NCI-H2029 (cell line): ENCODE measurements at regions not wholly inside any gene's neighbourhood (a gene's known extent, or its start where the extent isn't known, plus 50 kb on each side); places are given as distances from the start of the nearest gene placed in this dataset.
A peak's percentile ranks its signal among the peaks of the same experiment; 100 is the strongest.

ENCODE experiments used
- DNase-seq: peaks from one replicate; lab custom pipeline; 2025; lab: John Stamatoyannopoulos, UW

DNA sequence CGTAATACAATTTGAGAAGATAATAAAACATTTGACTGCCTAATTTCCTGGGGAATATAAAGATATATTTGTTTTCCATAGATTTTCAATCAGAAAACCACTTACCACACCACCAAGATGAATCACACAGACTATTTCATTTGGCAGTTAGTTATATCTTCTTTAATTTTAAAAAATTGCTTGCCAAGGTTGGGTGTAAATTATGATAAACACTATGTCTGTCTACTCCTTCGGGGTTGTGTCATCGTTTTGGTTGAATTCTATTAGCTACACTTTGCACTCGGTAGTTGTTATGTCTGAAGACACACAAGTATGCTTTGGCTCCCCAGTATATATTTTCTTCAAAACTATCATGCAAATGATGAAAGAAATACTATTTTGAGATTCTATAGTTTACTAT, 594.8 kb upstream of the SEMA3D start:
- DNase-seq, result no peak

GRCh38 chr7:85776691-85777345, 590.0 kb upstream of the SEMA3D start:
- DNase-seq, result no peak

DNA sequence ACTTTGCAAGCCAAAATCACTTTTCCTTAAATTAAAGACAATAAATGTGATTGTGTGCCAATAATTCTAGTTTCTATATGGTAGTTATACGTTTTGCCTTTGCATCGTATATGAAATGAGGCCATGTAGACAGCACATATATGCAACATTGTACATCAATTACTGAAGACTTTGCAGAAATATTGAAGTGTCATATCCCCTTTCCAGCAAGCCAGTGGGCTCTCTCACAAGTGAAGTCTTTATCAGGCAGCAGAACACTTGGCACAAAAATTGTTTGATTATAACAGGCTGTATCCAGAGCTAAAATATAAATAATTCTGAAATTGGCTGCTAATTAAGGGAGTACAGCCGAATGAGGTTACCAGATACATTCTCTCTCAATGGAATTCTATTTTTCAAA, 588.6 kb upstream of the SEMA3D start:
- DNase-seq, result no peak

GRCh38 chr7:85774986-85775385, 588.1 kb upstream of the SEMA3D start:
- no peak for DNase-seq

DNA sequence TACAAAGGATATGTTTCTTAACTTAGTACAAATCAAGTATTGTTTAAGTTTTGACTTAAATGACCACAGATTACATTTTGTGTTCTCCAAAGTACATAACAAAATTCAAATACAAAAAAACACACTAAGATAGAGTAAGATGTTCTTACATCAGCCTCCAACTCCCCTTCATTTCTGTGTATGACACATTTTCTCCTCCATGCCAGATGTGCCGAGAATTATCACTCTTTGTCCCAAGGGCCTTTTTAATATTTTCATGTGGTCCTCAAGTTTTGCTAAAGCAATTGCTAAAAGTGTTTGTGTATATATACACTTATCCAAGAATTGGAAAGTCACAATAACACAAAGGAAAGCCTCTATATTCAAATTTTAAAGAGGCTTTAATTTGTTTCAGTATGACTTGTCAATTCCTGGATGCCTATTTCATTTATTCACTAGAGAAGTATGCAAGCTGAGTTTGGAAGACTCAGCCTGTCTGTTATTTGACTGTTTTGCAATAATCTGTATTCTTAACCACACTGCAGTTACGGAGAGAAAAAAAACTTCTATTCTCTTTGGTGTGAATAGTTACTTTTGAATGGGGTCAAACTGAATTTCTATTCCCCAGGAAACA, 586.4 kb upstream of the SEMA3D start:
- no peak for DNase-seq

DNA sequence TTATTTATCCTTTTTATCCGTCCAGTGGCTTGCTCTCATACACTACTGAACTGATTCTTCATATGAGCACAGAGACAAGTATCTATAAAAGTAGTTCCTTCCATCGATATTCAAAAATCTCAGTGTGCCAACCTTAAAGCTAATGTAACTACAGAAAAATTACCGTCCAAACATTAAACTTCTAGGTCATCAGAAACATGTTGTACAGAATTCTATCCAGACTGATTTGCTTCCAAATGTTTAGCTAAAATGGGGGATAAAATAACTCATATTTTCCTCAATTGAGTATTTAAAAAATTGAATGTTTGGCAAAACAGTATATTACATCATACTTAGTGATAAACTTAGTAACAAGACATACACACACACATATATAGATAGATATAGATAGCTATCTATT, 584.7 kb upstream of the SEMA3D start:
- DNase-seq, result no peak

GRCh38 chr7:85770332-85770731, 583.5 kb upstream of the SEMA3D start:
- no peak for DNase-seq

DNA sequence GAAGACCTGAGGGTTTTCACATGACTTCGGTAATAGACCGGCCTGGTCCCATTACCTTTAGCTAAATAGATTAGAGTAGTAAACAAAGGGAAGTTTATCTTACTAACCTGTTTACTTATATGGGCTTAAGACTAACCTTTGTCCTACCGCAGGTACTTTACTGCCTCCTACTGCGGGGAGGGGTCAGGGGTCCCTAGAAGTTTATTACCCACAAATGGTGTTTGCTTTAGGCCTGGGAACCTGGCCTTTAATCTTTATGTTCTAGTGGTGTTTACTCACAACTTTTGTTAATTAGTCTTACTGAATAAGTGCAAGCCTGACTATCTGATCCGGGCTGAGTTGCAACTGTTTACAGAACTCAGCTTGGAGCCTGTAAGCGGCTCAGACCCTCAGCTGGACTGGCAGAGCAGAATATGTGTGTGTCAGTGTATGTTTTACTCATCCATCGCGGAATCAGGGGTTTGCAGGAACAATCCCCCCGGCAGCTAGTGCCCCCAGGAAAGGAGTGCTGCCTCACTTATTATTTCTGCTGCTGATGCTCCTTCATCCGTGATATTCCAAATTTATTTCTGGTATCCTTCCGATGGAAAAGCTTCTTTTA, 578.9 kb upstream of the SEMA3D start:
- DNase-seq, result no peak

- no peak for DNase-seq
Observed at GRCh38 chr7:85764034-85764433, 577.2 kb upstream of the SEMA3D start.

DNA sequence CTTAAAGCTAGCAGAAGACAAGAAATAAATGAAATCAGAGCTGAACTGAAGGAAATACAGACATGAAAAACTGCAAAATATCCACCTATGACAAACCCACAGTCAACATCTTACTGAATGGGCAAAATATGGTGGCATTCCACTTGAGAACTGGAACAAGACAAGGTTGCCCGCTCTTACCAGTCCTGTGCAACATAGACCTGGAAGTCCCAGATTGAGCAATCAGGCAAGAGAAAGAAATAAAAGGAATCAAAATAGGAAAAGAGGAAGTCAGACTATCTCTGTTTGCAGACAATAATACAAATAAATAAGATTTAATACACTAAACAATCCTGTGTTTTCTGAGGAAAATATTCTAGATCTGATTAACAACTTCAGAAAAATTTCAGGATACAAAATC, 570.5 kb upstream of the SEMA3D start:
- no peak for DNase-seq

DNA sequence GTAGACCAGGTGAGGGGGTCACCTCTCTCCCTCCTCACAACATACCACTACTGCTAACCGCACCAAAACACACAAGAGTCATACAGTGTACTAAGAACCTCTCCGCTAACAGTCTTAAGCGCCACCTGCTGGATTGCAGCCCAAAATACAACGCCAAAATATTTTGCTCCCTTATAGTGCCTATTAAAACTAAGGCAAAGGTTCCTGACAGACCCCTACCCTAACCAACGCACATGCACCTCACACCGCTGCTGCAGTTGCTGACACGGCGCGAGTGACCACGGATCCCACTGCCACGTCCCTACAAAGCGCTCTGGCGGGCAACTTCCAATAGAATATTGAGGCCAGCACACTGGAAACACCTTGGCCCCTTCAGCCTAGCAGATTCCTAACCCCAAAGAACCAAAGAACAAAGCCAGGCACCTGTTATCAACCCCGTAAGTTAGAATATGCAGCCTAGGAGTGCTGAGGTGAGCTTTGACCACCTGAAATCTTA, 563.6 kb upstream of the SEMA3D start:
- peak; percentile 6 for DNase-seq

- DNase-seq, result no peak
Observed at GRCh38 chr7:85749696-85750453, 563.0 kb upstream of the SEMA3D start.

DNA sequence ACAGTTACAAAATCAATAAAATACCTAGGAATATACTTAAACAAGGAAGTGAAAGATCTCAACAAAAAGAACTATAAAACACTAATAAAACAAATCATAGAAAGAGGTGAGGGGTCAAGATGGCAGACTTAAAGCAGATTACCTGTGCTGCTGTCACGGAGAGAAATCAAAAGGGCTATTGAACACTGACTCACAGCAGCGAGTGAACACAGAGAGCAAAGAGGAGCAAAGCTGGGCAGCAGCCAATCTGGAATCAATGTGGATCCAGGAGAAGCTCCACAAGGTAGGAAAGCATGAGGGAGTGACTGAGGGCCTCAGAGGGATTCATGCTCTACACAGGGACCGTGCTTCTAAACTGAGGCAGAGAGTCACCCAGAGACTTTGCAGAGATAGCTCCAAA, 562.0 kb upstream of the SEMA3D start:
- DNase-seq, result no peak

GRCh38 chr7:85737426-85737825, 550.6 kb upstream of the SEMA3D start:
- DNase-seq, result no peak

GRCh38 chr7:85736085-85736484, 549.2 kb upstream of the SEMA3D start:
- no peak for DNase-seq

DNA sequence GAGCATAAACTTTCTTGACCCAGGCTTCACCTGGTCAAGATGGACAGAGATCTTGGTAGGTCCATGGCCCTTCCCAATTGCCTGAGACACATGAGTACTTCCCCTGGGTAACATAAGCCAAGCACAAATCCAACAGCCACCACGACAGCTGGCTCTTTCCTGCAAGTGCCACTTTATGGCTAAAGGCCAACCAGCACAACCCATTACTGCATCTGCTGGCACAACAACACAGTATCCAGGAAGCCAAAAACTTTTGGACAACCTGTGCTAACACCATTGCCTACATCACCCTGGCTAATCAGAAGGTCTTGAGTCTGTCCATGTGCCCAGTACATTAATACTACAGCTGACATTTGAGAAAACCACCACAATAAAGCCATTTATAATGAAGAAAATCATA, 548.0 kb upstream of the SEMA3D start:
- no peak for DNase-seq

GRCh38 chr7:85733169-85733915, 546.5 kb upstream of the SEMA3D start:
- no peak for DNase-seq

DNA sequence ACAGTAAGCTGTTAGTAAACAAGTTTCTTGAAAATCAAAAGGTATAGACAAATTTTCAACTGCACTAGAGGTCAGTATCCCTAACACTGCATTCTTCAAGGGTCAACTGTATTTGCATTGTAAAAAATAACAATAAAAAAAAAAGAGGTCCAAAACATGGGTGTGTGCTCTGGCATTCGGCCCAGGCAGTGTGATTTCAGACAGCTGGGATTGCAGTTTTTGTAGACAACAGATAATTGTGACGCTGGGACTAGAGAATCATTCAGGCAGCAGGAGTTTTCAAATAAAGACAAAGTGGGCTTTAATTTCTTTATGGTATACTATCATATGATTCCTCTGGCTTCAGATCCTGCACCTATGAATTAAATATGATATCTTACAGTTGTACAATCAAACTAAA, 543.2 kb upstream of the SEMA3D start:
- no peak for DNase-seq

DNA sequence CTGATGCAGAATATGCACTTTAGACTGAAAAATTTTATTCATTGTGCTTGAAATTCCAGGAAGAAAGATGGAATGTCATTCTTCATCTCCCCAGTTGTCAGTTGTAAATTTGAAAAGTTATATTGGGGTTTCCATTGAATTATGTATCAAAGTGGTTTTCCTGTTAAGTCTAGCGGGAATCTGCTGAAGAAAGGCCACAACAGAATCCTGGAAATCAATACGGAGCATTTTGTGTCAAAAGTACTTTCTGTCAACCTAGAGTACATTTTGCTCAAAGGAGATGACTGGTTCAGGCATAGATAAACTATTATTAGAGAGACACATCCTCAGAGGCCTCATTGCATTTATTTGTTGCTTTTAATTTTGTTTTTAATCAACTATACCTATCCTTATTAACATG, 538.2 kb upstream of the SEMA3D start:
- no peak for DNase-seq

GRCh38 chr7:85719981-85720953, 533.4 kb upstream of the SEMA3D start:
- DNase-seq, result no peak

DNA sequence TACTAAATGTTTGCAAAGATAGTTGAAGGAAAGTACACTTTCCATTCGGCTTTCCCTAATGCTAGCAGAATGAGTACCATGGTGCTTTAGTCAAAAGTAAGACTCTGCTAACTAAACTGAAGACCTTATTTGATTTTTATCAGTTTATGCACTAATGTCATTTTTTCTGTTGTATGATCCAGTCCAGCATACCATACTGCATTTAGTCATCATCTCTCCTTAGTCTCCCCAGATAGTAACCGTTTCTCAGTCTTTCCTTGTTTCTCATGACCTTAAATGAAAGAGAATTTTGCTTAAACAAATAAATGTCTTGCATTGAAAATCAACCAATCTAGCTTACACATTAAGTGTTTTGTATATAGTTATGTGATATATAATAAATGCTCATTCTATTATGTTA, 529.5 kb upstream of the SEMA3D start:
- no peak for DNase-seq
